ENCODE measurements at regions not wholly inside any gene's neighbourhood (a gene's known extent, or its start where the extent isn't known, plus 50 kb on each side); places are given as distances from the start of the nearest gene placed in this dataset.

DNA sequence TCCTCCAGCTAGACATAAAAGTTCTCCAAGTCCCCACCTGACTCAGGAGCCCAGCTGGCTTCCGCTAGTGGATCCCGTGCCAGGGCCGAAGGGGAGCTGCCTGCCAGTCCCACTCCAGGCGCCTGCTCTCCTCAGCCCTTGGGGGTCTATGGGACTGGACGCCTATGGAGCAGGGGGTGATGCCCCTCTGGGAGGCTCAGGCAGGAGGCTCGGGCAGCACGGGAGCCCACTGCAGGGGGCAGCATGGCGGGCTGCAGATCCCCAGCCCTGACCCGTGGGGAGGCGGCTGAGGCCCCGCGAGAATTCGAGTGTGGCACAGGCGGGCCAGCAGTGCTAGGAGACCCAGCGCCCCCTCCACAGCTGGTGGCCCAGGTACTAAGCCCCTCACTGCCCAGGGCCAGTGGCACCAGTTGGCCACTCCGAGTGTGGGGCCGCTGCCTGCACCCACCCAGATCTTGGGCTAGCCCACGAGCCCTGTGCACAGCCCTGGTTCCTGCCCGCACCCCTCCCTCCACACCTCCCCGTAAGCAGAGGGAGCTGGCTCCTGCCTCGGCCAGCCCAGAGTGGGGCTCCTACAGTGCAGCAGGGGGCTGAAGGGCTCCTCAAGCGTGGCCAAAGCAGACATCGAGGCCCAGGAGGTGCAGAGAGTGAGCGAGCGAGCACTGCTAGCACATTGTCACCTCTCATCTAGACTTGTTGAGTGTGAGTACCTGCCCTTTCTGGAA lies 221.3 kb upstream of the NSMCE3 start:
- DNase-seq, result no peak

DNA sequence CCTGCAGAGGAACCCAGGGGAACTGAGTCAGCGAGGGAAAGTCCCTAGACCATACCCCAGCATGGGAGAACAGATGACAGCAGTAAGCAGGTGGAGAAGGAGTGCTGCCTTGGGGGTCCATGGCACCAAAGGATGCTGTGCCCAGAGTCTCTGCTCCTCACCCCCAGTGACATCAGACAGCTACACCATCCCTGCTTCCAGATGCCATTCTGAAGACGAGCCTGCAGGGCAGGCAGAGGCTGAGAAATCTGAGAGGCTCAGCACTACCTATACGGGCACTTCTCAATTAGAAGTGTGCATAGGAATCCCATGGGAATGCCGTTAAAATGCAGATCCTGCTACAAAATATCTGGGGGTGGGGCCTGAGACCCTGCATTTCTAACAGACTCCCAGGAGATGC lies 211.3 kb upstream of the NSMCE3 start:
- DNase-seq, result no peak

DNA sequence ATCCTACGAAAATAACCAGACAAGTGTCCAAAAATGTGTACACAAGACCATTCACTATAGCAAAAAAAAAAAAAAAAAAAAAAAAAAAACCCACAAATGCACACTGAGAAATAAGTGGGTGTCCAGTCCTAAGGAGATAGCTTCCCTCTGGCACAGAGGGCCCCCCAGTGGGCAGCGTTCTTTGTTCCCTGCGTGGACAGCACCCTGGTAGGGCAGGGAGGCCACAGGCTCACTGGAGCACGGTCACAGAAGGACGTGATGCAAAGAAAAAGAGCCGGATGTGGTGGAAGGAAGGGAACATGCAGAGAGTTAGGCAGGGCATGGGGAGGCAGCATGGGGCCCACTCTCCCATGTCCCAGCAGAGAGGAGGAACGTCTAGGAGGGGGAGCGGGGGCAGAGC lies 210.7 kb upstream of the NSMCE3 start:
- no peak for DNase-seq

DNA sequence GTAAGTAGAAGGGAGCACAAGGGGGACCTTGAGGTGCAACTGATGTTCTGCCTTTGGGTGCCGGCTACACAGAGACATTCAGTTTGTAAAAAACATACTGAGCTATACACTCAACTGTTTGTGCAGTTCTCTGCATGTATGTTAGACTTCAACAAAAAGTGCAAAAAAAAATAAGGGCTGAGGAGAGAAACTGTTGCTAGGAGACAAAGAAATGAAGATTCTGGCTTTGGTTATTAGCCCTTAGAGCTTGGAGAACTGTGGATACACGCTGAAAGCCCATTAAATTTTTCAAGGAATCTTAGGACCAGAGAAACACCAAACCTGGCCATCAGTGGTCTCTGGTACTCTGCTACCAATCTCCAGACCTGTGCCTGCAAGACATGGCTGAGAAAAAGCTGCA lies 207.6 kb upstream of the NSMCE3 start:
- no peak for DNase-seq

DNA sequence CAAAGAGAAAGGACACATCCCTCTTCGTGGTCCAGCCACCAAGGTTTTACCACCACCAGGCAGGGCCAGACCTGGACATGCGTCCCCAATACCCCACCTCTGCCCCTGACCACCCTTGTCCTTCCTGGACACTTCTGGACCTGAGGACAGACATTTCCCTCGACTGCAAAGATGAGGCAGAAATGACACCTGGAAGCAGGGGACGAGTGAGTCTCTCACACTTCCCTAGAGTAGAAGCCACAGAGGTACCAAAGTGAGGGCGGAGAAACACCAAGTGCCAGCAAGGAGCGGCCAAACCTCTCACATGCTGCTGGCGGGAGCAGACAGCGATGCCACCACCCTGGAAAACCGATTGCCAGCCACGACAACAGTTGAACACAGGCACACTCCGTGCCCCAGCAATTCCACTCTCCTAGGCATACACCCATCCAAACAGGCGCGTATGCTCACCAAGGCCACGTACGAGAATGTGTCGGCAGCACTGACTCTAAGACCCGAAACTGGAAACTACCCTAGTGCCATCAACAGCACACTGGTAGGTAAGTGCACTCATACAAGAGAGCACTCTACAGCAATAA lies 207.0 kb upstream of the NSMCE3 start:
- no peak for DNase-seq

DNA sequence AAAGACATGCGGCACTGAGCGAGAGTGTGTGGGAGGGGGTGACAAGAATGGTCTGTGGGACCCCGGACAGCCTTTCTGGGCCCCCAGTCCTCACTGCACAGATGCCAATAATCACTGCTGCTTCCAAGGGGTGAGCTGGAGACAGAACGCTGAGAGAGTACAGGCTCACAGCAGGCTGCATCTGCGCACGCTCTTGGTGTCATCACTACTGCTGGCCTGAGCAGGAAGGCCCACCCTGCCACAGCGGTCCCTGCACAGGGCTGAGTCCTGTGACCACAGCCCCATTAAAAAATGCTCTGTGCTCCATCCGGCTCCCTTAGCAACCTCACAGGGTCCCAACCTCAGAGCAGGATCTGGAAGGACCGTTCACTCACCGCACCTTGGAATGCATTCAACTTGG lies 205.5 kb upstream of the NSMCE3 start:
- DNase-seq, result no peak

DNA sequence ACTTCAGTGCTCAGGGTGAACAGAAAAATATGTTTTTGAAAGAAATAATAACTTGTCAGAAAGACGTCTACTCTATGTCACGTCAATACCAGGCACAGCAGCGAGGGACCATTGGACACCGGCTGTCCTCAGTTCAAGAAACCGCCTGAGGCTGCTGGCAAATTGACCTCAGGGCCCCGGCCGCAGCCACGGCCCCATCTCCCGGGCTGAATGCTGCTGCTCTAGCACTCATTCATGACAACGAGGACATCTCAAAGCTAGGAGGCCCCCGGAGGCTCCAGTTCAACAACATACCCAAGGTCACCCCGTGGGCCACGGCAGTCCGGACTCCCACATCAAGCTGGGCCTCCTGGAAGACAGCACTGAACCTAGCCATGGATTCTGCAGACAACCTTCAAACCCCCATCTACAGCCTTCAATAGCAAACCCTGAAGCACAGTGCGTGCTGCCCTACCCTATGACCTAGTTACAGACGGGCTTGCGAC lies 204.0 kb upstream of the NSMCE3 start:
- DNase-seq, result no peak

DNA sequence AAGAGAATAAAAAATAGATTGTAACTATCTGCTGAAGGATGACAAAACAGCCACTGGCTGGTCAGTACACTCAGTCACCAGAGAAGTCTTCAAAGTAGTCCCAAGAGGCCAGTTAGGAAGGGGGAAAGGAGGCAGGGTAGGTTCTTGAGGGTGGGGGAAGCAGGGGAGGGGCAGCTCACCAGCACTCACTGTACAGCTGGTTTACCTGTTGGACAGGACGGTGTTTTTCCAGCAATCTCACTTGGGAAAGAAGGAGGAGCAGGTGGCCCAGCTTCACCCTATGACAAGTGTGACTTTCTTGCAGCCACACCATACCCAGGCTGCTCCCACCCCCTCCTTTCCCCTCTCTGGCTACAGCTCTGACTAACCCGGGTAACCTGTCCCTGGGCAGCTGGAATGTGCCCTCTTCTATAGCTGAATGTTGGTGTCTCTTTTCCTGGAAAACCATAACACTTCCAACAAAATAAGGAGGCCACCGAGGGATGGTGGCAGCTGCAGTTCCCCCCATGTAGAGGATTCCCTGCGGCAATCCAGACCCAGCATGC lies 203.4 kb upstream of the NSMCE3 start:
- no peak for DNase-seq

DNA sequence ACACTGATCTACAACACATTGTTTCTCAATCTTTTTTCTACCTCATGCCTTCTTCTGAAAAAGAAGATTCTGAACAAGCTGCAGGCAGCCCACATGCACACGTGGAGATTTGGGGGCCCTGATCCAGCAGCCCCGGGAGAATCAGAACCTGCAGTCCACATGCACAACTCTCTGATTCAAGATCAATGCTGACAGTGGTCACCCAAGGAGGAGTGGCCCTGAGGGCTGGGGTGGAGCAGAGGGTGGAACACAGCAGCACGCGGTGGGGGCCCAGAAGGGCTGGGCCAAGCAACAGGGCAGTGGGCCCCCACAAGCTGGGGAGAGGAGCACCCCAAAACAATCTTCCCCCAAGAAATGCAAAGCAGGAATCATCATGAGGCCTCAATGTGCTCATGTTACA lies 202.1 kb upstream of the NSMCE3 start:
- no peak for DNase-seq

DNA sequence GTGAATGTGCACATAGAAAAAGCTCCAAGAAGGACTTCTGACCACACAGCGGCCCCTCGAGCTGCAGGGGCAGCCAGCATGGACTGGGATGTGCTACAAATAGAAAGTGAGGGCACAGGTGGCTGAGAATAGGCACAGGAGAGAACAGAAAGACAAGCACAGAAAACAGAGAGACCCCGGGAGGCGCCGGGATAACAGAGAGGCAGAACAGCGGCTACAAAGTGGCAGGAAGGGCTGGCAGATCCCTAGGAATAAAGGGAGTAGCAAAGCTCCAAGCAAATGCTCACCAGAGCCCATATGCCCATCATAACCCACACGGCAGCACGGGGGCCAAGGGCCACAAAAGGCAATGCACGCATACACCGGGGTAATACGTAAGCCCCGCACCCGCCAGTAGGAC lies 201.7 kb upstream of the NSMCE3 start:
- no peak for DNase-seq

DNA sequence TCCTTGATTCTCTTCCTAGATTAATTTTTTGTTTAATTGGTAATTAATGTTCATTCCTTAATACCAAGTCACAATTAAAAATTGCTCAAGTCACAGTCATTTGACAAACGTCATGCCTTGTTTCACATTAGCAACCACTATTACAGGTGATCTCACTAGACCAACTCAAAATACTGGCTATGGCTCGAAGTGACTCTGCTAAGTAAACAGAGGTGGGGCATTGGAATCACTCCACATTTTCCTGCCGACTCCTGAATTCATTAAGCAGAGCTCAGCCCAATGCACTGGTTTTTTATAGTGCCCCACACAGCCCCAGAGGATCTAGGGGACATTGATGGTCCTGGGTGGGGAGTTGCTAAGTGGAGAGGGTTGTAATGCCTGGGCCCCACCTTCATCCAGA lies 201.2 kb upstream of the NSMCE3 start:
- no peak for DNase-seq

DNA sequence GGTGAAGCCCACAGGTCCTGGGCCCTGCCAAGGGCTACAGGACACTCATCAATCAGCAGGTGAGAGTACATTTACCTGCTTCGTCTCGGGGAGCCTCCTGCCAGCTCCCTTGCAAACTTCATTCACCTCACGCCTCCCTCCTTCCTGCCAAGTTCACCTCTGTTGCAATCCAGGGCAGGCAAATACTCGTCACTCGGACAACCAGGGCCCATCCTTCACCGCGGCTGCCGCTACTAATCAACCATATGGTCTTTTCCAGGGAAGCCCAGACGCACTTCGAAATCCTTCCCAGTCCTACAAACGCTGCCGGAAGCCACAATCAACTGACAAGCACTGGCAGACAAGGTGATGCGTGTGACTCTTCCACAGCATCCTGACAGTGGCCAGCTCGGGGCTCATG lies 200.7 kb upstream of the NSMCE3 start:
- no peak for DNase-seq

DNA sequence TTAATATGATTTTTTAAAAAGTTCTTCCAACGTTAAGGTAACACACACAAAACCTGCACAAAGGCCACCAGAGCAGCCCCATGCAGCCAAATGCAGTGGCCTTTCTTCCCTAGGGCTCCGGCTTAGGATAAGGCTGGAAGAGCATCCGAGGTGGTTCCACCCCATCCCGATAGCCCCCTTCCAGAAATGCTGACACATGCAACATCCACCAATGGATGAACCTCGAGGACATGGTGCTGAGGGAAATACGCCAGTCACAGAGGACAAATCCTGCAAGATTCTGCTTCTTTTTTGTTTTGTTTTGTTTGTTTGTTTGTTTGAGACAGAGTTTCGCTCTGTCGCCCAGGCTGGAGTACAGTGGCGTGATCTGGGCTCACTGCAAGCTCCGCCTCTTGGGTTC lies 199.3 kb upstream of the NSMCE3 start:
- no peak for DNase-seq

DNA sequence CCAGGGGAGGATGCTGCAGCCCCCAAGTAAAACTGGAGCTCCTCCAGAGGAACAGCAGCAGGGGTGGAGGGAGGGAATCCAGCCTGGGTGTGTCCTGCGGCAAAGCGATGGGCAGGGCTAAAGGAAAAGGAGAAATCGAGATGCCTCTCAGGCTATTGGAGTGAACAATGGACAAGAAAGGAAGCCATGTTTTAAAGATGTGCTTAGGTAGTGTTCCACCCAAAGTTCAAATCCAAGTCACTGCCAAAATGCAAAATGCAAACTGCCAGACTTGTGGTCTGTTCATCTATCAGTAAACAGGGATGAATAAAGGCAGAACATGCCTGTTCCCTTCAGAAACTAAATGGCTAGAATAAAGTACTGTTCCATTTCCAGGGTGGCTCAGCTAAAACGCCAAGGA lies 197.5 kb upstream of the NSMCE3 start:
- DNase-seq, result no peak

DNA sequence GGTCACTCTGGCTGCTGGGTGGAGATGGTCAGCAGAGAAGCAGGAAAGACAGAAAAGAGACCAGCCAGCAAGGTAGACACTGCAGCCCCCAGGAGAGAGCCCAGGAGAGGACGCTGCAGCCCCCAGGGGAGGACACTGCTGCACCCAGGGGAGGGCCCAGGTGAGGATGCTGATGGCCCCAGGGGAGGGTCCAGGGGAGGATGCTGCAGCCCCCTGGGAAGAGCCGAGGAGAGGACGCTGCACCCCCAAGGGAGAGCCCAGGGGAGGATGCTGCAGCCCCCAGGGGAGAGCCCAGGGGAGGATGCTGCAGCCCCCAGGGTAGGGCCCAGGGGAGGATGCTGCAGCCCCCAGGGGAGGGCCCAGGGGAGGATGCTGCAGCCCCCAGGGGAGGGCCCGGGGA lies 196.7 kb upstream of the NSMCE3 start:
- no peak for DNase-seq

DNA sequence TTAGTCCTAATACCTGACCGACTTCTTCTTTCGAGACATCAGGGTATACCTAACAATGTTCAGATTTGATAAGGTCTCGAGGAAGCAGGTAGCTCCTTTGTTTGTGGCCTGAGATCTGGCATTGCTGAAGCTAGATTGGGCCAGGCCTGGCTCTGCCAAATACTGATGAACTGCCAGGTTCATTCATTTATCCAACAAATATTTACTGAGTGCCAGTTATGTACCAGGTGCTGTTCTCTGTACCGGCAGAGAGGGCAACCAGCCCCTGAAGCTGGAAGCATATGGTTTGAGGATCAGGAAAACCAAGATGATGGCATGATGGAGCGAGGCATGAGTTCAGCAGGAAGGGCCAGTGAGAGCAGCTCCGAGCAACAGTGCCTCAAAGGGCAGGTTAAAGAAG lies 196.2 kb upstream of the NSMCE3 start:
- no peak for DNase-seq

DNA sequence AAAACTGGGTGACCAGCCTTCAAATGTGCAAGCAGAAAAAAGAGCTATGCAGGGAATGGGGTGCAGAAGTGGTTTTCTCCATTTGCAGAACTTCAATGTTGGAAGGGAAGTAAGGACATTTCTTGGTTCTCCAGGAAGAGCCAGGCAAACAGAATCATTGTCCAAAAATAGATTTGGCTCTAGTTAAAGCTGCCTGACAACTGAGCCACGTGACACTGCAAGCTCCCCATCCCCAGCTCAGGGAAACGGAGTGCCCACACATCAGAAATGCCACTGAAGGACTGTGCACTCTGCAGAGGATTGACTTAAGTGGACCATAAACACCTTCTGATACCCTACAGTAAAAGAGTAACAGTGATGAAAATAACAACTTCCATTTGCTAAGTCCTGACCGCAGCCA lies 195.6 kb upstream of the NSMCE3 start:
- DNase-seq, result no peak

DNA sequence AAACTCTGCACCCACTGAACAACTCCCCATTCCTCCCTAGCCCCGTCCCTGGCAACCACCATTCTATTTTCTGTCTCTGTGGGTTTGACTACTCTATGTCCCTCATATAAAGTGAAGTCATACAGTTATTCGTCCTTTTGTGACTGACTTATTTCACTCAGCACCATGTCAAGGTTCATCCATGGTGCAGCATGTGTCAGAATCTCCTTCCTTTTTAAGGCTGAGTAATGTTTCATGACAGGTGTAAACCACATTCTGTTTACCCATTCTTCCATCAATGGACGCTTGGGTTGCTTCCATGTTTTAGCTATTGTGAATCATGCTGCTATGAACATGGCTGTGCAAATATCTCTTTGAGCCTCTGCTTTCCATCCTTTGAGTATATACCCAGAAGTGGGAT lies 192.3 kb upstream of the NSMCE3 start:
- no peak for DNase-seq

DNA sequence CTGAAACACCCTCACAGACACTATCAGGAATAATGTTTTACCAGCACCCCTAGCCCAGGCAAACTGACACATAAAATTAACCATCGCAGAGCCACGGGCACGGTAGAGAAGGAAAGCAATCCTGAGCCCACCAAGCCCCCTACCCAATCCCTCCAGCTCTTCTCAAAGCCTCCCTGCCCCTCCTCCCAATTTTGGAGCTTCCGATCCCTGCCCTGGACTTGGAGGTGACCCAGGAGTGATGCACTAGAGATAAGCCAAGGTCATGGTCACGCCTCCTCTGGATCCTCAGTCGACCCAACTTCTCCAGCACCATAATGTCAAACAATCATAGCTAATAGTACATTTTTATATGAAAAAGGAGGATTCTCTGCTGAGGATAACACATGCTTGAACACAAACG lies 188.7 kb upstream of the NSMCE3 start:
- DNase-seq, result no peak

DNA sequence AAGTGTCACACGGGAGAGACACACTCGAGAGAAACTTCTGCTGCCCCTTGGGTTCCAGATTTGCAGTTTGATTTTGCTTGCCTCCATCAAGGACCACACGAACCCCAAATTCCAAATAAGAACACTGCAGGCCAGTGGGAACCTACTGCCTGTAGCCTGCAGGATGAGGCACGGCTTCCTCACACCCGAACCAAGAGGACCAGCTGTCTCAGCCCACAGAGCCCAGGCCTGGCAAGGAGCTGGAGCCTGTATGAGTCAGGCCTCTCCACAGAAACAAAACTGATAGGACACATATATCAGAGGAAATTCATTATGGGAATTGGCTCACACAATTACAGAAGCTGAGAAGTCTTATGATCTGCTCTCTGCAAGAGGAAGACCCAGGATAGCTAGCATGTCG lies 188.1 kb upstream of the NSMCE3 start:
- DNase-seq, result no peak

DNA sequence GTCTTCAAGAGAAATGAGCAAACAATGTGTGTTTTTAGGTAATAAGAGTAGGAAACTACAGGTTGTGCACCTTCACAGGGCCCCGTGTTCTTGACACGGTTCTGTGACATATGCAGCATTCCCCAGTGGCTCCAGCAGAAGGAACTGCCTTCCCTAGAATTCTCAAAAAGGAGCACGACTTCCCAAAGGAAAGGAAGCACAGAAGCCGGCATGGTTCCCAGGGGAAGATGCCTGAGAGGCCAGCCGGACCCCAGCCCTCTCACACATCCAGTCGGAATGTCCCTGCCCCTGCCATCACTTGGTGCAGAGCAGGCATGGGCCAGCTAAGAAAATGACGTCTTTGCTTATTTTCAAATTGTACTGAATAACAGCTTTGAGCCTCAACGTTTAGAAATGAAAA lies 187.3 kb upstream of the NSMCE3 start:
- DNase-seq, result no peak

DNA sequence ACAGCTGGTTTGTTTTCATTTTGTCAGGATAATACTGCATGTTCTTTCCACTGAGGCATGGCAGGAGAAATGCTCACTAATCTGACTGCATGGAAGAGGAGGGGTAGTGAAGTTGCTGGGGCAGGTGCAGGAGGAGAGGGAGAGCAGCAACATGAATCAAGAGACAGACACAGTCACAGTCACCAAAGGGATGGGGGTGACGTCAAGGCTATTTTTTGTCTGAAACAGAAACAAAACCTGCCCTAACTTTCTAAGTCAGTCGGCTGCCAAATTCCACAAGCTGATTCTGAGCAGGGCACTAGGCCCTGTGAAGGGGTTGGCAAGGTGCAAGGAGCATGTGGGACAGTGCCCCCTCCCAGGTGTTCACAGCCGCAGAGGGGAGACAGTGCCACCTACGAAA lies 186.6 kb upstream of the NSMCE3 start:
- DNase-seq, result no peak

DNA sequence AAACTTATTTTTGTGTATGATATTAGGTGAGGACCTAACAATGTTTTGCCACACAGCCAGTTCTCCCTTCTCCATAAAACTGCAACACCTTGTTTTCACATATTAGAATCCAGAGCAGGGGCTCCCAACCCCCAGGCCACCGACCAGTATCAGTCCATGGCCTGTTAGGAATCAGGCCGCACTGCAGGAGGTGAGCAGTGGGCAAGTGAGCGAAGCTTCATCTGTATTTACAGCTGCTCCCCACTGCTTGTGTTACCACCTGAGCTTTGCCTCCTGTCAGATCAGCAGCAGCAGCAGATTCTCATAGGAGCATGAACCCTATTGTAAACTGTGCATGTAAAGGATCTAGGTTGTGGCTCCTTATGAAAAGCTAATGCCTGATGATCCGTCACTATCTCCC lies 185.9 kb upstream of the NSMCE3 start:
- DNase-seq, result no peak

DNA sequence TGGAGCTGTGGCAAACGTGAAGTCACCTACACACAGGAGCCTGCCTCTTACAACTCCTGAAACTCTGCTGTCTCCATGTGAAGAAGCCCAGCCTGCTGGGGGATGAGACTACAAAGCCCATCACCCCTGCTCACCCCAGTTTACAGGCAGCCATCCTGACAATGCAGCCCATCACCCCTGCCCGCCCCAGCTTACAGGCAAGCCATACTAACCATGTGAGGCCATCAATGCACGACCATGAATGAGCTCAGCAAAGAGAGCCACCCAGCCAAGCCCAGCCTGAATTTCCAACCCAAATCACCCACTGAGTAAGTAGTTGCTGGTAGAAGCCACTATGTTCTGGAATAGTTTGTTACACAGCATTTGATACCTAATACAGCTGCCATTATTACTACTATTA lies 185.4 kb upstream of the NSMCE3 start:
- DNase-seq, result no peak

DNA sequence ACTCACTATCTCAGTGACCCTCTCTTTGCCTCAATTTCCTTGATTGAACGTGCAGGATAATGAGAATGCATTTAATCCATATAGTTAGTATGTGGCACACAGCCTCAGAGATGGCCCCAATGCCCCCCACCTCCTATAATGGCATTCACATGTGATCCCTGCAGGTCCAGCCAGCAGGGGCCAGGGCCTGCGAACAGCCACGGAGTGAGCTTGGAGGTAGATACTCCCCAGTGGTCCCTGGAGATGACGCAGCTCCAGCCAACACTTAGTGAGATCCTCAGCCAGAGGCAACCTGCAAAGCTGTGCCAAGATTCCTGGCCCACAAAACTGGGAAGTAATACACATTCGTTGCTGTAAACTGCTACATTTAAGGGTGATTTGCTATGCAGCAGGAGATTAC lies 184.9 kb upstream of the NSMCE3 start:
- DNase-seq, result no peak
